GM11168 (cell line): ENCODE measurements at regions not wholly inside any gene's neighbourhood (a gene's known extent, or its start where the extent isn't known, plus 50 kb on each side); places are given as distances from the start of the nearest gene placed in this dataset.
"Not testable (repeated sequence)": the region's sequence is repeated elsewhere in the genome, so short reads cannot be mapped to it uniquely, and the experiment has no call there.

Experiments used
- in situ Hi-C: fragments of 300-500 bp; cut with MboI; formaldehyde crosslinking; loops from one replicate; pipeline ENCODE4 v1.12.0; 2022; ENCODE audit warnings: low sequenced_read_pairs; ENCODE audit not compliant: unreplicated experiment

DNA sequence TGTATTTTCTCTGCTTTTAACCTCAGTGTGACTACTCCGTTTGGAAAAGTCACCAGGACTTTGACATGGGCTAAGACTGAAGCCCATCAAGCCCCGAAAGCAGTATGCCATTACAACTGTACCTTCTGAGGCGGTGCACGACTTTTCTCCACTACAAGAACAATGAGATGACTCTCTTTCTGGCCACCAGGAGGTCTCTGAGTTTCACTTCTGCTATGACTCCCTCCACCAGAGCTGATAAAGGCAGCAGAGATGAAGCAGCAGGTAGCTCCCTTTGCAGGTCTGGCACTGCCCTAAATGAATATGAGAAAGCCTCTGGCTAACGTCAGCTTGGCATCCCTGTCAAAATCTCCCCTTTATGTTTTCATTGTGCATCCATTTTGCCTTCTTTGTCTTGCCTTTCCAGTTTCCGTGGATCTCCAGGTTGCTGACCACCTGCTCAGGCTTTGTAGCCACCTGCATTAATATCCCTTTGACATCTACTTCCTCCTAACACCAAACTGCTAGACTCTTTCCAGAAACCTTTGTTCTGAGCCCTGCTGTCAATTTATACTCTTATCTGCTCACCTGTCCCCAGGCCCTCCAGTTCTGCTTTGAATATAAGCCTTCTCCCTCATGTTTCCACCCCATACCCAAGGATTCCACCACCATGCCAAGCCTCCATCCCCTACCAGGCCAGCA lies 221.7 kb downstream of the ZNF608 start:
- in situ Hi-C loops: loop anchor here (10.0 to 25.0 kb wide), 2 partner anchors 220 to 388 kb away; partner anchors contain the start of gene ZNF608

GRCh38 chr5:124523897-124524296 lies 222.5 kb downstream of the ZNF608 start:
- in situ Hi-C loops: loop anchor here (10.0 kb wide), 1 partner anchor 221 kb away; the partner anchor contains the start of gene ZNF608

DNA sequence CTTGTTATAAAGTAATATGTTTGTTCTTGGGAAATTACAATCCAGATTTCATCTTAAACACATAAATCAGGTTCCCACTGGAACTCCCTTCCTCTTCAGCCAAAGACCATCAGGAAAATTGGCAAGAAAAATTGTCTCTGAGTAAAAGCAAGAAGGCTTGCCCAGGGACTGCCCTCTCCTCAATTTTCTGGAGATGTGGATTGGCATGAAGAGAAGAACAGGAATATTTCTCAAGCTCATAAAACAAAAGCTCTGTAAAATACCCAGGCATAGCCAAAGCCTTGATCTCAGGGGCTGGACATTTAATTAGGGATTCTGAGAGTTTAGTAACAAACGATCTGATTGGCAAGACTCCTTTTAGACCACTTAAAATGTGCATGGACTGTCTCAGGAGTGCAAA lies 223.4 kb downstream of the ZNF608 start:
- in situ Hi-C loops: loop anchor here (10.0 kb wide), 1 partner anchor 222 kb away; the partner anchor contains the start of gene ZNF608

DNA sequence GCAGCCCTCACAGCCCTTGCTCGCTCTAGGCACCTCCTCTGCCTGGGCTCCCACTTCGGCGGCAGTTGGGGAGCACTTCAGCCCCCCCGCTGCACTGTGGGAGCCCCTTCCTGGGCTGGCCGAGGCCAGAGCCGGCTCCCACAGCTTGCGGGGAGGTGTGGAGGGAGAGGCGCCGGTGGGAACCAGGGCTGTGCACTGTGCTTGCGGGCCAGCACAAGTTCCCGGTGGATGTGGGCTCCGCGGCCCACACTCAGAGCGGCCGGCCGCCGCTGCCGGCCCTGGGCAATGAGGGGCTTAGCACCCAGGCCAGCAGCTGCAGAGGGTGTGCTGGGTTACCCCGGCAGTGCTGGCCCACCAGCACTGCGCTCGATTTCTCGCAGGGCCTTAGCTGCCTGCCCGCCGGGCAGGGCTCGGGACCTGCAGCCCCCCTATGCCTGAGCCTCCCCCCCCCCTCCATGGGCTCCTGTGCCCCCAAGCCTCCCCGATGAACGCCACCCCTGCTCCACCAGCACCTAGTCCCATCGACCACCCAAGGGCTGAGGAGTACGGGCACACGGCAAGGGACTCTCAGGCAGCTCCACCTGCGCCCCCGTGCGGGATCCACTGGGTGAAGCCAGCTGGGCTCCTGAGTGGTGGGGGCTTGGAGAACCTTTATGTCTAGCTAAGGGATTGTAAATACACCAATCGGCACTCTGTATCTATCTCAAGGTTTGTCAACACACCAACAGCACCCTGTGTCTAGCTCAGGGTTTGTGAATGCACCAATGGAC lies 224.8 kb downstream of the ZNF608 start:
- in situ Hi-C loops: loop anchor here (10.0 kb wide), 1 partner anchor 223 kb away; the partner anchor contains the start of gene ZNF608

- in situ Hi-C loops: no loop called here
Observed at GRCh38 chr5:124519396-124519795, 227.0 kb downstream of the ZNF608 start.

- in situ Hi-C loops: no loop called here
Observed at GRCh38 chr5:124516567-124516966, 229.9 kb downstream of the ZNF608 start.

GRCh38 chr5:124515497-124516245 lies 230.8 kb downstream of the ZNF608 start:
- in situ Hi-C loops: no loop called here

DNA sequence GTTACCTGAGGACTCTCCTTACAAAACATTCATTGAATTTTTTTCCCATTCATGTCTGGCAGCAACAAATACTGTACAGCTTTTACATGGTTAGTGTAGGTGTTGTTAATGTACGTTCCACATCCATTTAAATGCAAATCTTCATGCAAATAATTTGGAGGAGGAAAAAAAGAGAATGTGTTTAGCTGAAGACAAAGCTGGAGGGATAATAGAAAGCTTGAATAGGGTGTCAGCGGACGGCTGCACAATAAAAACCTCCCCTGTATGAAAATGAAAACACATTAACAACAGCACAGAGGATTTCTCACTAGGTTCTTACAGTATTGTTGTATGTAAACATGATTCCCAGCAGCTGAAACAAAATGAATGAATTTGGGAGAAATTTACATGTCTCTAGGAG lies 231.5 kb downstream of the ZNF608 start:
- in situ Hi-C loops: no loop called here

GRCh38 chr5:124512952-124513632 lies 233.3 kb downstream of the ZNF608 start:
- in situ Hi-C loops: no loop called here

DNA sequence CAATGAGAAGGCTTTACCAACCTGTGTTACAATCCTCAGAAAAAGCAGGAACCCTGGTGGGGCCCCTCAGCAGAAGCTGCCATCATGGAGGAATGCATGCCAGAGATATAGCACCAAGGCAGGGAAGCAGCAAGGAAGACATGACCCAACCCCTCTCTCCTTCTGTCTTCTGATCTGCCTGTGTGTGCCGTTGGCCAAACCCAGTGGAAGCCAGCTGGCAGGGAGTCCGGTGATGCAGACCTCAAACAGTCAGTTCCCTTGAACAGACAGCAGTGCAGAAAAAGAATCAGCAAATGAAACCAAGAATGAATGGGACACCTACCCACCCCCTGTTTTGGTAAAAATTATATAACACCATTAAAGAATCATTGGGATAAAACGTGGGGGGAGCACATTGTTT lies 234.2 kb downstream of the ZNF608 start:
- in situ Hi-C loops: no loop called here

GRCh38 chr5:124511791-124512190 lies 234.6 kb downstream of the ZNF608 start:
- in situ Hi-C loops: no loop called here

DNA sequence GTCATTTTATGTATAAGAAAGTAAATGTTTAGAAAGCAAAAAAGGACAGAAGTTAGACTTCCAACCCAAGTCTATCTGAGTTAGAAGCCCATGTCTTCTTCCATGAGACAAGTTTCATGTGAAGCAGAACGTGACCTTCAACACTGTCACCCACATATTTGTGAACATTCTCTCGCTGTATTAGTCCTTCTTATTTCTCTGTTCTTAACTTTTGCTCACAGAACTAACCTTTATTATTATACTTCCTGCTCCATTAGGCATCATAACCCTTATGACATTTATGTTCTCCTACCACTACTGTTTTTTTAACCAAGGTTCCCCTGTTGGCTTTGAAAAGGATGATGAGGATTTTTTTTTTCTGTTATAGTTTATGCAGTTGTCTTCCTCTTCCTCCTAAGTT lies 238.8 kb downstream of the ZNF608 start:
- in situ Hi-C loops: no loop called here

GRCh38 chr5:124504081-124504916 lies 242.1 kb downstream of the ZNF608 start:
- in situ Hi-C loops: no loop called here

- in situ Hi-C loops: no loop called here
Observed at GRCh38 chr5:124502551-124502950, 243.9 kb downstream of the ZNF608 start.

DNA sequence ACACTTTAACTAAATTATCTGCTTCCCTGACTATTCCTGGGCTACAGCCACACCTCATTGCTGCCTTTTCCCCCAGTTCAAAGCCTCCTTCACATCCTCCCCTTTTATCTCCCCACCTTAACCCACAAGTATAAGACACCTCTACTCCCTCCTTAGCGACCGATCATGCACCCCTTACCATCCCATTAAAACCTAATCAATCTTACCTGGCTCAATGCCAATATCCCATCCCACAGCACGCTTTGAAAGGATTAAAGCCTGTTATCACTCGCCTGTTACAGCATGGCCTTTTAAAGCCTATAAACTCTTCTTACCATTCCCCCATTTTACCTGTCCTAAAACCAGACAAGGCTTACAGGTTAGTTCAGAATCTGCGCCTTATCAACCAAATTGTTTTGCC lies 246.6 kb downstream of the ZNF608 start:
- in situ Hi-C loops: not testable (repeated sequence)

DNA sequence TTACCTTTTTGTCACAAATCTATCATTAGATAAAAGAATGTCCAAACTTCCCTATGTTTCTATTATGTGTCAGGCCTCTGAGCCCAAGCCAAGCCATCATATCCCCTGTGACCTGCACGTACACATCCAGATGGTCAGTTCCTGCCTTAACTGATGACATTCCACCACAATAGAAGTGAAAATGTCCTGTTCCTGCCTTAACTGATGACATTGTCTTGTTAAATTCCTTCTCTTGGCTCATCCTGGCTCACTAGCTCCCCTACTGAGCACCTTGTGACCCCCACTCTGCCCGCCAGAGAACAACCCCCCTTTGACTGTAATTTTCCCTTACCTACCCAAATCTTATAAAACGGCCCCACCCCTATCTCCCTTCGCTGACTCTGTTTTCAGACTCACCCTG lies 249.5 kb downstream of the ZNF608 start:
- in situ Hi-C loops: not testable (repeated sequence)

GRCh38 chr5:124494540-124495116 lies 251.8 kb downstream of the ZNF608 start:
- in situ Hi-C loops: no loop called here

DNA sequence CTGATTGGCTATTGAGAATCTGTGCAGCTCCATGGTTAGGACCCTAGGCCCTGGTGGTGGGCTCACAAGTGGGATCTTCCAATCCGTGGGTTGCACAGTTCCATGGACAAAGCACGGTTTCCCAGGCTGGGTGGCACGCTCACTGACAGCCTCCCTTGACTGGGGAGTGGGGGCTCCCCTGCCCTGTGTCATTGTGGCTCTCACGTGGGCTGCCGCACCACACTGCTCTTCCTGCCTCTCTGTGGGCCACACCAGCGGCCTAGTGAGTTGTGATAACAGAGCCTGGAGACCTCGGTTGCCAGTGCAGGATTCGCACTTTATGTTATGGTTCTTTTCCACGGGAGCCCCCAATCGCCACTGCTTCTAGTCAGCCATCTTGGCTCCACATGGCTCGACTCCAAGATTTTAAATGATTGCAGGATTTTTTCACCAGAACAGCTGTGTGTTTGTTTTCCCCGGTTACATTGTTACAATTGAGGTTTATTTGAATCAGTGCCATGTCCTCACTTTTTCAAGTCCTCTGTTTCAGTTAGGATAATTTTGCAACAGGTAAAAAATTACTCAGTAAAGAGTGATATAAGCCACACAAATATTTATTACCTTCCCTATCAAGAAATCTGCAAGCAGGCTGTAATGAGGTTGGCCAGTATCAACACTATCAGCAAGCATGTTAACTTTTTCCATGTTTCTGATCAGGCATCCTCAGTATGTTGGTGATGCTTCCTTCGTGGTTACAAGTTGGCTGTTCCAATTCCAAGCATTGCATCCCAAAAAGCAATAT lies 253.8 kb downstream of the ZNF608 start:
- in situ Hi-C loops: no loop called here
